MM.1S (cell line): ENCODE measurements at regions not wholly inside any gene's neighbourhood (a gene's known extent, or its start where the extent isn't known, plus 50 kb on each side); places are given as distances from the start of the nearest gene placed in this dataset.

ENCODE experiments used
- DNase-seq: peaks from one replicate; pipeline ENCODE4 v3.0.0-alpha.2; 2015
- H2AFZ ChIP-seq: fragments of 300-600 bp; sonication (generic); 2 replicates; pipeline ENCODE4 v1.6.0; 2016; ENCODE audit warnings: antibody characterized with exemption, low read length
- H3F3A ChIP-seq: fragments of 300-600 bp; sonication (generic); 2 replicates; pipeline ENCODE4 v1.6.1; 2016; ENCODE audit warnings: mild to moderate bottlenecking, antibody characterized with exemption, low read length, moderate library complexity, mixed read lengths; ENCODE audit not compliant: insufficient read depth
- H3K27ac ChIP-seq: fragments of 300-600 bp; sonication (generic); 2 replicates; pipeline ENCODE4 v1.5.1; 2016; ENCODE audit warnings: mild to moderate bottlenecking, low read length
- H3K27me3 ChIP-seq: fragments of 300-600 bp; sonication (generic); replicated peaks from 2 replicates; pipeline ENCODE4 v1.6.0; 2016; ENCODE audit warnings: low read length; ENCODE audit not compliant: insufficient read depth
- H3K36me3 ChIP-seq: fragments of 300-600 bp; sonication (generic); replicated peaks from 2 replicates; pipeline ENCODE4 v1.6.1; 2016; ENCODE audit warnings: mild to moderate bottlenecking, low read length, mixed read lengths; ENCODE audit not compliant: insufficient read depth
- H3K4me1 ChIP-seq: fragments of 300-600 bp; sonication (generic); 2 replicates; pipeline ENCODE4 v1.6.1; 2016; ENCODE audit warnings: low read length, mixed read lengths
- H3K4me2 ChIP-seq: fragments of 300-600 bp; sonication (generic); 2 replicates; pipeline ENCODE4 v1.6.0; 2016; ENCODE audit warnings: low read depth, low read length
- H3K4me3 ChIP-seq: fragments of 300-600 bp; sonication (generic); 2 replicates; pipeline ENCODE4 v1.5.1; 2016; ENCODE audit warnings: low read length, mixed read lengths
- H3K79me2 ChIP-seq: fragments of 300-600 bp; sonication (generic); 2 replicates; pipeline ENCODE4 v1.6.1; 2016; ENCODE audit warnings: mixed run types, low read length, mixed read lengths
- H3K9ac ChIP-seq: fragments of 300-600 bp; sonication (generic); 2 replicates; pipeline ENCODE4 v1.6.1; 2016; ENCODE audit warnings: low read length, mixed read lengths
- H3K9me2 ChIP-seq: fragments of 300-600 bp; sonication (generic); replicated peaks from 2 replicates; pipeline ENCODE4 v1.6.1; 2016; ENCODE audit warnings: mild to moderate bottlenecking, low read length, mixed read lengths; ENCODE audit not compliant: insufficient read depth
- H3K9me3 ChIP-seq: fragments of 300-600 bp; sonication (generic); replicated peaks from 2 replicates; pipeline ENCODE4 v1.6.1; 2016; ENCODE audit warnings: mild to moderate bottlenecking, low read length, mixed read lengths; ENCODE audit not compliant: insufficient read depth
- H4K20me1 ChIP-seq: fragments of 300-600 bp; sonication (generic); 2 replicates; pipeline ENCODE4 v1.6.1; 2016; ENCODE audit warnings: mild to moderate bottlenecking, low read length, moderate library complexity, mixed read lengths; ENCODE audit not compliant: insufficient read depth
- CTCF ChIP-seq: fragments of 300-600 bp; sonication (generic); IDR thresholded peaks from 2 replicates; pipeline ENCODE4 v1.5.1; 2016; ENCODE audit warnings: antibody characterized with exemption, low read length, mixed read lengths
- EZH2 ChIP-seq: fragments of 300-600 bp; sonication (generic); optimal IDR thresholded peaks from 2 replicates; pipeline ENCODE3; 2017; ENCODE audit warnings: low read depth, mild to moderate bottlenecking, antibody characterized with exemption, low read length, mixed read lengths
- EZH2phosphoT487 ChIP-seq: fragments of 300-600 bp; sonication (generic); IDR thresholded peaks from 2 replicates; pipeline ENCODE4 v1.6.1; 2018; ENCODE audit warnings: antibody characterized with exemption, low read length

GRCh38 chr14:34243401-34243800 lies 218.6 kb downstream of the SPTSSA start:
- Histone ChIP-seq H3K9ac (no peak overlapping the region), H3K27ac (no peak overlapping the region), H3K27me3 (no peaks in the 10 kb centered on the region), H3K9me3 (no peaks in the 10 kb centered on the region), H3K9me2 (no peaks in the 10 kb centered on the region), H3K4me3 (no peak overlapping the region), H2AFZ (no peak overlapping the region), H3K79me2 (no peaks in the 10 kb centered on the region), H3K4me1 (no peaks in the 10 kb centered on the region), H3K36me3 (no peaks in the 10 kb centered on the region), H4K20me1 (no peaks in the 10 kb centered on the region), H3K4me2 (no peak overlapping the region), H3F3A (no peaks in the 10 kb centered on the region)
- DNase-seq: no peak
- TF ChIP-seq CTCF: no peak
- TF ChIP-seq EZH2phosphoT487: no peak
- no peak for TF ChIP-seq EZH2

- no peaks in the 10 kb centered on the region for H3K9me2 ChIP-seq
- no peak overlapping the region for H3K9ac ChIP-seq
- no peaks in the 10 kb centered on the region for H3K79me2 ChIP-seq
- no peaks in the 10 kb centered on the region for H3F3A ChIP-seq
- H3K4me1 ChIP-seq: no peaks in the 10 kb centered on the region
- no peak overlapping the region for H3K27ac ChIP-seq
- no peaks in the 10 kb centered on the region for H3K9me3 ChIP-seq
- no peak for DNase-seq
- no peaks in the 10 kb centered on the region for H4K20me1 ChIP-seq
- no peak overlapping the region for H2AFZ ChIP-seq
- H3K4me2 ChIP-seq: no peak overlapping the region
- H3K4me3 ChIP-seq: no peak overlapping the region
- H3K36me3 ChIP-seq: no peaks in the 10 kb centered on the region
- TF ChIP-seq EZH2 (no peak), CTCF (no peak), EZH2phosphoT487 (no peak)
- no peaks in the 10 kb centered on the region for H3K27me3 ChIP-seq
These were observed 219.0 kb downstream of the SPTSSA start for GRCh38 chr14:34243001-34243400.

GRCh38 chr14:34241185-34241711 lies 220.8 kb downstream of the SPTSSA start:
- Histone ChIP-seq H3F3A (no peaks in the 10 kb centered on the region), H3K36me3 (no peaks in the 10 kb centered on the region), H2AFZ (no peak overlapping the region), H3K9me2 (no peaks in the 10 kb centered on the region), H3K27ac (no peak overlapping the region), H3K4me1 (no peaks in the 10 kb centered on the region), H3K4me3 (no peak overlapping the region), H4K20me1 (no peaks in the 10 kb centered on the region), H3K79me2 (no peaks in the 10 kb centered on the region), H3K9ac (no peak overlapping the region), H3K27me3 (no peaks in the 10 kb centered on the region), H3K4me2 (no peak overlapping the region), H3K9me3 (no peaks in the 10 kb centered on the region)
- DNase-seq: no peak
- TF ChIP-seq EZH2phosphoT487 (no peak), CTCF (no peak), EZH2 (no peak)
